ENCODE measurements at regions not wholly inside any gene's neighbourhood (a gene's known extent, or its start where the extent isn't known, plus 50 kb on each side); places are given as distances from the start of the nearest gene placed in this dataset.

GRCh38 chr10:27612551-27613035, 108.5 kb downstream of the RAB18 start:
- no peak for DNase-seq
- intact Hi-C loops (cut with DNase I; ENCODE audit: low total_unique reads) (no loop called here), in situ Hi-C loops (cut with MboI; ENCODE audit: low sequenced_read_pairs in 4 of 4) (no loop called here)
- Histone ChIP-seq H3K27ac (no peak overlapping the region), H3K9me3 (no peaks in the 10 kb centered on the region), H3K4me3 (no peak overlapping the region), H3K4me1 (no peaks in the 10 kb centered on the region), H3K36me3 (no peaks in the 10 kb centered on the region), H3K27me3 (no peaks in the 10 kb centered on the region)
- no peak for ATAC-seq
- TF ChIP-seq CTCF (IDR thresholded peaks at IDR 0.05 in 4 of 5, conservative IDR thresholded peaks at IDR 0.05 in 1 of 5), result no peak
- TF ChIP-seq POLR2A (IDR thresholded peaks at IDR 0.05), result no peak

GRCh38 chr10:27614776-27615175, 110.7 kb downstream of the RAB18 start:
- in situ Hi-C loops (cut with MboI; ENCODE audit: low sequenced_read_pairs in 4 of 4), result no loop called here
- intact Hi-C loops (cut with DNase I; ENCODE audit: low total_unique reads), result no loop called here
- H3K4me3 ChIP-seq, result no peak overlapping the region
- H3K36me3 ChIP-seq, result no peaks in the 10 kb centered on the region
- H3K4me1 ChIP-seq, result no peaks in the 10 kb centered on the region
- H3K27me3 ChIP-seq, result no peaks in the 10 kb centered on the region
- TF ChIP-seq POLR2A (IDR thresholded peaks at IDR 0.05) (no peak), CTCF (IDR thresholded peaks at IDR 0.05 in 4 of 5, conservative IDR thresholded peaks at IDR 0.05 in 1 of 5) (no peak)
- ATAC-seq, result no peak
- DNase-seq, result no peak
- no peak overlapping the region for H3K27ac ChIP-seq
- H3K9me3 ChIP-seq, result no peaks in the 10 kb centered on the region

GRCh38 chr10:27618036-27618615, 114.0 kb downstream of the RAB18 start:
- Histone ChIP-seq H3K36me3 (no peaks in the 10 kb centered on the region), H3K4me3 (no peak overlapping the region), H3K27me3 (no peaks in the 10 kb centered on the region), H3K9me3 (no peaks in the 10 kb centered on the region), H3K27ac (no peak overlapping the region), H3K4me1 (no peaks in the 10 kb centered on the region)
- DNase-seq, result no peak
- TF ChIP-seq POLR2A (IDR thresholded peaks at IDR 0.05) (no peak), CTCF (IDR thresholded peaks at IDR 0.05 in 4 of 5, conservative IDR thresholded peaks at IDR 0.05 in 1 of 5) (no peak)
- ATAC-seq, result no peak
- in situ Hi-C loops (cut with MboI; ENCODE audit: low sequenced_read_pairs in 4 of 4), result no loop called here
- intact Hi-C loops (cut with DNase I; ENCODE audit: low total_unique reads), result no loop called here

- H3K27ac ChIP-seq, result no peak overlapping the region
- H3K27me3 ChIP-seq, result peaks cover 0 to 2% (median 0%) of the 10 kb centered on the region in 3 donors
- no peak for ATAC-seq
- no peak for DNase-seq
- H3K4me1 ChIP-seq, result no peaks in the 10 kb centered on the region
- intact Hi-C loops (cut with DNase I; ENCODE audit: low total_unique reads), result no loop called here
- H3K36me3 ChIP-seq, result no peaks in the 10 kb centered on the region
- TF ChIP-seq CTCF (IDR thresholded peaks at IDR 0.05 in 4 of 5, conservative IDR thresholded peaks at IDR 0.05 in 1 of 5) (no peak), POLR2A (IDR thresholded peaks at IDR 0.05) (no peak)
- no peaks in the 10 kb centered on the region for H3K9me3 ChIP-seq
- in situ Hi-C loops (cut with MboI; ENCODE audit: low sequenced_read_pairs in 4 of 4), result no loop called here
- no peak overlapping the region for H3K4me3 ChIP-seq
Observed at GRCh38 chr10:27618906-27619305, 114.8 kb downstream of the RAB18 start.

- no peak for ATAC-seq
- Histone ChIP-seq H3K4me1 (no peaks in the 10 kb centered on the region), H3K36me3 (no peaks in the 10 kb centered on the region), H3K27ac (no peak overlapping the region), H3K27me3 (peaks cover 0 to 2% (median 0%) of the 10 kb centered on the region in 3 donors), H3K4me3 (no peak overlapping the region), H3K9me3 (no peaks in the 10 kb centered on the region)
- in situ Hi-C loops (cut with MboI; ENCODE audit: low sequenced_read_pairs in 4 of 4) (no loop called here), intact Hi-C loops (cut with DNase I; ENCODE audit: low total_unique reads) (no loop called here)
- no peak for DNase-seq
- TF ChIP-seq POLR2A (IDR thresholded peaks at IDR 0.05) (no peak), CTCF (IDR thresholded peaks at IDR 0.05 in 4 of 5, conservative IDR thresholded peaks at IDR 0.05 in 1 of 5) (no peak)
Observed at GRCh38 chr10:27619329-27619728, 115.2 kb downstream of the RAB18 start.
